GM12892 (cell line): ENCODE measurements at regions not wholly inside any gene's neighbourhood (a gene's known extent, or its start where the extent isn't known, plus 50 kb on each side); places are given as distances from the start of the nearest gene placed in this dataset.

ENCODE experiments used
- POLR2A ChIP-seq: IDR thresholded peaks from 2 replicates; pipeline ENCODE4 v1.6.1; 2011; ENCODE audit warnings: low read depth, low read length, control low read depth
- POLR2AphosphoS5 ChIP-seq: IDR thresholded peaks from 2 replicates; pipeline ENCODE4 v1.6.1; 2011; ENCODE audit warnings: low read depth, low read length, control low read depth

DNA sequence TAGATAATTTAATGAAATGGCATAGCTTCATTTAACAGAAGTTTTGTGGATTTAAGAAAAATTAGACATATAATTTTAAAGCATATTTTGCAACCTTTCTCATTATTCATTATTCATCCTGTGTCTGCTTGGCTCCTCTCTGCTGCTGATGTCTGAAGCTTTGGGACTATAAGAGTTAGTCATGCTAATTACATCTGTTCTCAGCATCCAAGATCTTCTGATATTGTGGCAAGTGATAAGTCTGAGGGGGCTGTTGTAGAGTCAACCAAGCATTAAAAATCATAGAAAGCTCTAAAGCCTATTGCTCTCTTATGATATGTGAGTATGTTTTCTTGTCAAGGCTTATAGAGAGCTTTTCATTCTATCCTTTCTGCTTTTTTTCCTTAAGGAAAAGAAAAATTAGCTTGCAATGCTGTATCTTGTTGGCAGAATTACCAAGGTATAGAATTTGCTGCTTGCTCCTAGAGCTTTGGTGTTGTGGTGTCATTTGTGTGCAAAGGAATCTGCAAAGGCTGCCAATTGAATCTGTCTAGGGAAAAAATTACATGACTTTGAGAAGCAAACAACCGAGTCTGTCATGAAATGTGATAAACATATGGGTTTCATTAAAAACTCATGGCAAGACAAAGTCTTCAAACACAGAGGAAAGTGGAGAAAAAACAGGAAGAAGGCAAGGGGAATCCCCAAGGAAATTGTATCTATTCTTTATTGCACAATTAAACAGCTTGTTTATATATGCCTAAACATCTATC lies 156.1 kb upstream of the DAB2 start:
- TF ChIP-seq POLR2AphosphoS5 (no peak), POLR2A (no peak)
